HG03095 (cell line): ENCODE measurements at regions not wholly inside any gene's neighbourhood (a gene's known extent, or its start where the extent isn't known, plus 50 kb on each side); places are given as distances from the start of the nearest gene placed in this dataset.

Experiments
- ATAC-seq: cut with Tn5 transposase; IDR thresholded peaks from one replicate; pipeline ENCODE4 v1.9.1; 2021; ENCODE audit warnings: moderate library complexity; ENCODE audit not compliant: unreplicated experiment

DNA sequence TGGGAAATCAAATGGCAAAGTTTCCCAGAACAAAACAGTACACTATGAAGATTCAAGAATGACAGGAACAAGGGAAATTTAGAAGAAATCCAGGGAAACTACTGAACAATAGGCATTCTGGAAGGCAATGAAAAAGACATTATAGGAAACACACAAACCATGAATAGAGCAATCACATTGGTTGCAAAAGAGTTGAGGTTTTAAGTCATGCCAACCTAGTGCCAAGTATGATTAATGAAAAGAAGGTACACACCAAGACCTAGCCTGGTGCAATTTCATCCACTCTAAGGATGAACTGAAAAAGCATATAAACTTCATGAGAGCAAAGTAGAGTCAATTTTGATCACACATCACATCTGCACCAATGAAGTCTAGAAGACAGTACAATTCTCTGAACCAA lies 326.9 kb downstream of the PDHA2 start:
- no peak for ATAC-seq

DNA sequence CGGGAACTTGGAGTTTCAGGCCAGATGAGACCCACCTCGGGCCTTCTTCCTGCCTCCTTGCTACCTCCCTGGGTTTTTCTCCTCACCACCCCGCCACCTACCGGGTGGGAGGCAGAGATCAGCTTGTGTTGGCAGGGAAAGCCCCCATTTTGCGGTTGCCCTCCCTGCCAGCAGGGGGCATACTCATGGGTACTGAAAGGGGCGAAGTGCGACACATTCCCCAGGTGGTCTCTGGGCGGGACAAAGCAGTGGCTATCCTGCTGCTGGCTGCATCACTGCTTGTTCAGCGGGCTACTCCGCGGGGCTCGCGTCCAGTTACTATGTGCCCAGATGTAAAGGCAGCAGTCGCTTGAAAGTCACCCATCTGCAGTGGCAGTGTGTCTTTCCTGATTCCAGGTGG lies 330.3 kb downstream of the PDHA2 start:
- no peak for ATAC-seq

DNA sequence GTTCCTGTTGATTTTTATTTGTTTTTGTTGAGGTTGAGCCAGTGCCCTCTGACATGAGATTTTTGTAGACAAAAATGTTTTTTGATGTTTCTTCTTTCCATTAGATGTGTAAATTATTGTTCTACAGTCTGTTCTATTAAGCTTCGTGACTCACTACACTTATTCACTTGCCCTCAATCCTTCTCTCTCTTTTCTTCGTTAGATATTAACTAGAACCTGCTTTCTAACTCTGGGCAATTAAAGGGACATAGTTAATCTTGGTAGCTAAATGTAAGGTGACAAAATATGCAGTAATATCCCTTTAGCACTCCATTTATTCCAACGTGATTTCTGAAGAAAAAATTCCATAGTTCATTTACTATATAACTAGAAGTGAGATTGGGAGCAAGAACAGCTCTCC lies 333.9 kb downstream of the PDHA2 start:
- ATAC-seq, result no peak

- no peak for ATAC-seq
Observed at GRCh38 chr4:96175871-96176270, 336.0 kb downstream of the PDHA2 start.

DNA sequence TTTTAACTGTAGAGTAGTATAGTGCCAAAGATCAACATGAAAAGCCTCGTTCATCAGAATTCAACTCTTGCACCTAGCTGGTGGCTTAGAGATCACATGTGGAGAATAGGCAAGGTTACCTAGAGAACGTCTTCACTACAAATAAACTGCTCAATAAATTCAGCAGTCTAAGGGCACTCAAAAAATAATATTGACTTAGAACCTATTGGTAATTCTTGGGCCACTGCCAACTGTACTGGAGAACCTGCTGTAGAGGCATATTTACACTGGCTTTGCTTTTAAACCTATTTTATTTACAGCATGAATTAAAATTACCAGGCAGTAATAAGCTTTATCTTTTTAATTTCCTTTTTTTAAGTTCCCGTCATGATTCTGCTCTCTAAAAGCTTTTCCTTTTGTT lies 343.7 kb downstream of the PDHA2 start:
- ATAC-seq, result no peak

GRCh38 chr4:96186593-96186992 lies 346.7 kb downstream of the PDHA2 start:
- ATAC-seq, result no peak

- no peak for ATAC-seq
Observed at GRCh38 chr4:96189761-96190160, 349.9 kb downstream of the PDHA2 start.

GRCh38 chr4:96193061-96193460 lies 353.2 kb downstream of the PDHA2 start:
- ATAC-seq, result no peak

DNA sequence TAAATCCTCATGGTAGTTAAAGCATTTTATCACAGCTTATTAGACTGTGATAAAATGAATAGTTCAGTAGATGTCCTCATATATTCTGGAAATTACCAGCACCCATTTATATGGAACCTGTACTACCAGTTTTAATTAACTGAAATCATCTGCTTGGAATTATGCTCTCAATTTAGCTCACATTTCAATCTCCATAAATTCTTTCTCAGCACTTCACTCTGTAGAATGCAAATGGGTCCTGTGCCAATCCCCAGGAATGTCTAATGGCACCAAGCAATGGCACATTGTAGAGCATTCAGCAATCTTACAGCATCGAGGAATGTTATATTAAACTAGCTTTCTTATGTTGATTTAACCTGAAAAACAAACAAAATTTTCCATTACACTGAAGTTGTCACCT lies 355.1 kb downstream of the PDHA2 start:
- ATAC-seq, result no peak

DNA sequence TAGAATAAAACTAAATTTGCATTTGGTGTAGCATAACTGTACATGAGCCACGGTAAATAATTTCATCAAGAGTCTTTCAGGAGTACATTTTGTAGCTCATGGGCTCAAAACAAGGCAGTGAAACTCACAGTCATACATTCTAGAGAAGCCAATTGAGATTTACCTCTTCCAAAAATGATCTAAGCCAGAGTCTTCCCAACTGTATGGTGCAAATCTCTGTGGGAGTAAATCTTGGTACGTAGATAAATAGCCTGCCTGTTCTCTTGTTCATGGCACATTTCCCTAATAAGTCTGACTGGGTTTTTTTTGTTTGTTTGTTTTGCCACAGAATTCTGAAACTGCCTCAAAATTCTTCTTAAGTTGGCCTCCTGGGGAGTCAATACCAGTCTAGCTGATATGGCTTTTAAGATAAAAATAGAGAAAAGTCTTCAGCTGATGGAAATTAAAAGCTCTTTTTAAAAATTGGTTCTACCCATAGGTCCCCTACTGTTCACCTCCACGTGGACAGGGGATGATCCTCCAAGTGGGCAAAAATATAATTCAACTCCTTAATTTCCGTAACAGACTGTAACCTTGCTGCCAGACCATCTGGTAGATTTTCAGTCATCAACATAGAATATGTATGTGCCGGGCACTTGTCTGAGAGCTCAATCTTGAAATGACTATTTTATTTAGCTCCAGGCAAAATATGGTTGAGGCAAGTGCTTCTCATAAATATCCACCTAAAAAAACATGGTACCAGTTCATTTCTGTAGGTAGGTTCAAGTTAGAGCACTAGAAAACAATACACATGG lies 365.4 kb downstream of the PDHA2 start:
- no peak for ATAC-seq

DNA sequence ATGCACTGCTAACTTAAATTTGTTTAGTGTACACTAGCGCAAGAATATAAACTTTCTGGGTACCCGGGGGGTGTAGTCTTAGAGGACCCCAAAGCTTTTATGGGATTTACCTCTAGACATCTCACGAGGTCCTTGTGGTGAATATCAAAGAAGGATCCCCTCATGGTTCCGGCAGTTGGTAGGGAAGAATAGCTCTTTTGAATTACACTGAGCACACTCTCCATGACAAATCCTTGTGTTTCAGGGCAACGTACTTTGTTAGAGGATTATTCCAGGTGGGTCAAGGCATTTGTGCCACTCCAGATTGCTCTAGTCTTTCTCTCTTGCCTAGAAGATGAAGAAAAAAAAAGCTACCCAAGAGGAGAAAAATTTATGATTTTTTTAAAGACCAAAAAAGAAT lies 387.6 kb downstream of the PDHA2 start:
- ATAC-seq, result no peak

DNA sequence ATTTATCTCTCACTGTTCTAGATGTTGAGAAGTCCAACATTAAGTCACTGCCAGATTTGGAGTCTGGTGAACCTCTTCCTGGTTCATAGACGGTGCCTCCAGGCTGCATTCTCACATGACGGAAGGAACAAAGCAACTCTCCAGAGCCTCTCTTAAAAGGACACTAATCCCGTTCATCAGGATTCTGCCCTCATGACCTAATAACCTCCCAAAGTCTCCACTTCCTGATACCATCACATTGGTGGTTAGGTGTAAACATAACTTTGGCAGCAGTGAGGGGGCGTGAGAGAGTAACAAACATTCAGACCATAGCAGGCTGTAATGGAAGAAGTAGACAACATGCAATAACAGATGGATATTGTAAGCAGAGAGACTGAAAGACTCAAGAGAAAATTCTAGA lies 388.6 kb downstream of the PDHA2 start:
- no peak for ATAC-seq

GRCh38 chr4:96240041-96240440 lies 400.1 kb downstream of the PDHA2 start:
- no peak for ATAC-seq

DNA sequence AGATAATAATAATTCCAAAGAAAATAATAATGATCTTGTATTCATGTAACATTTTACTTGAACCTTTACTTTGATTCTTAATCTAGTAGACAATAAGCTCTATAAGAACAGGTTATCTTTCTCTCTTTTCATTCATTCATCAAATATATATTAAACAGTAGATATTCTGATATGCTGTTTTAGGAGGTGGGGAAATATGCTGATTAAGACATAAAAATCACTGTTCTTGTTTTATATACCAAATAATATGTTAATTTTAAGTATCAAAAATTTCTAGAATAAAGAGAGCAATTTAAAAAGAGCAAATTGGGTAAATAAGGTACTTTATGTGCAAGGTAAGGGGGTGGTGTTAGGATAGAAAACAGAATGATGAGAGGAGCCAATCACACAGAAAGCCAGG lies 401.9 kb downstream of the PDHA2 start:
- ATAC-seq, result no peak

GRCh38 chr4:96247096-96247495 lies 407.2 kb downstream of the PDHA2 start:
- no peak for ATAC-seq

- ATAC-seq, result no peak
Observed at GRCh38 chr4:96248225-96248624, 408.3 kb downstream of the PDHA2 start.

GRCh38 chr4:96260064-96260682 lies 420.3 kb downstream of the PDHA2 start:
- no peak for ATAC-seq

- ATAC-seq, result no peak
Observed at GRCh38 chr4:96262057-96262456, 422.2 kb downstream of the PDHA2 start.

DNA sequence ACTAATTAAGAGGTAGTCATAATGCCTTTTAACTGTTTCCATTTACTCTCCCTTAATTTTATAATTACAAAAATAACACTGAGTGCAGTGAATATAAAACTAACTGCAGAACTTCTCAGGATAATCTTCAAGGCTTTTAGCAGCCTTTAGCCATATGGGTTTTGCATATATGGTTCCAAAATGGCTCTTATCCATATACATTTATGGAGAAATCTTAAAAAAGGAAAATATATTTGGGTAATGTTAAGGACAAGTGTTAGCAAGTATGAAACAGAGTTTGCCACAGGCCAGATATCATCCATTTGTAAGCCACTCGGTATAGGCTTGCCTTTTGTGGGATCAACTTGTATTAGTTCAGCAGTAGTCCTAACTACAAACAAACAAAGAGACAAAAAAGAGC lies 423.4 kb downstream of the PDHA2 start:
- no peak for ATAC-seq

- ATAC-seq, result no peak
Observed at GRCh38 chr4:96264941-96265463, 425.1 kb downstream of the PDHA2 start.

- ATAC-seq, result no peak
Observed at GRCh38 chr4:96293806-96294205, 453.9 kb downstream of the PDHA2 start.

GRCh38 chr4:96295143-96295741 lies 455.3 kb downstream of the PDHA2 start:
- no peak for ATAC-seq
